GM12873 (cell line): ENCODE measurements at regions not wholly inside any gene's neighbourhood (a gene's known extent, or its start where the extent isn't known, plus 50 kb on each side); places are given as distances from the start of the nearest gene placed in this dataset.

ENCODE experiments used
- CTCF ChIP-seq: IDR thresholded peaks from 2 replicates; pipeline ENCODE4 v1.5.1; 2012; ENCODE audit warnings: low read depth, mild to moderate bottlenecking, moderate library complexity, low read length, control low read depth; ENCODE audit not compliant: insufficient read depth; ENCODE audit errors: missing control alignments

- no peak for TF ChIP-seq CTCF
Observed at GRCh38 chr4:156481845-156482244, 489.8 kb downstream of the PDGFC start.

GRCh38 chr4:156477636-156478035, 494.0 kb downstream of the PDGFC start:
- TF ChIP-seq CTCF: no peak

- TF ChIP-seq CTCF: no peak
Observed at GRCh38 chr4:156476359-156476758, 495.2 kb downstream of the PDGFC start.

DNA sequence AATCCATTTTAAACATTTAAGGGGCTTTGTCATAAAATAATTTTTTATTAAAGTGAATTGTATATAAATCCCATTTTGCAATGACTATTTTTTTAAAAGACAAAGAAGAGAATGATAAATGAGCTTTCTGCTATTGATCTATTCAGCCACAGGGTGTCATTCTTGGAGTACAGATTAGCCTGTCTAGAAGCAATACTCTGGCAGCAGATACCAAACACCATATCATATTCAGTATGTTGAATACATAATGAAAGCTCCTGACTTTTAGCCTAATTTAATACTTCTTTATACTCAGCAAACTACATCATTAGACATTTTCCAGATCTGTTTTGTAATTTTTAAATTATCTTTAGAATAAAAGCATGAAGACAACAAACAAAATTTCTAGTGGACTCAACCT, 496.3 kb downstream of the PDGFC start:
- TF ChIP-seq CTCF: no peak

DNA sequence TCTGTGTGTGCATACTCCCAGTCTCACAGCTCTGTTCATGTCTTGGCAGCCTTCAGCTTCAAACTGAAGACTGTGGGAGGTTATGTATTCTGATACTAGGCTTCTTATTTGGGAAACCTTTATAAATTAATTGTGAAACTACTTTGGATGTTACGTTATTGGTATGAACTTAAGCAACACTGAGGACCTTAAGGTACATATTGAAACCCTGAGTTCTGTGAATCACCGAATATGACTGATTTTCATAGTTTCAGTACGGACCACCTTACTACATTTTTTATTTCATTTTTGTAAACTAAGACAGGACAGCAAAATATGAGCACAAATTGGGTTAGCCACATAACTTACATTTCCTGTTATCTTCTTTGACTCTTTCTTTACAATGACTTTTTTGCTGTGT, 498.4 kb downstream of the PDGFC start:
- TF ChIP-seq CTCF: no peak

DNA sequence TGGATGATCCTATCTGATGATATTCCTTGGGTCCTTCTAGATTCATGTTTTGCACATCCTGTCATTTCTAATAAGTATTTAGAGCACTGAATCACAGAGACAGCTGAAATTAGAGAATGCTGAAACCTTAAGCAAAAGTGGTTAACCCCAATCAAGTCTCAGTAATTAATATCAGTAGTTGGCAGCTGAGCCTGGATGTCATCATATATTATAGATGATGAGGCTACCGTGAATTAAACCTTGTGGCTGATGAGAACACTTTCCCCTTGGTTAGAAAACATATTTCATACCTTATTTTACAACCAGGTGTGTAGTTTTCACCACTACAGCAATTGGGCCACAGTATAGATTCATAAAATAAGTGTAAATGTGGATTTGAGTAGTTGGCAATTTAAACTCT, 499.0 kb downstream of the PDGFC start:
- no peak for TF ChIP-seq CTCF

DNA sequence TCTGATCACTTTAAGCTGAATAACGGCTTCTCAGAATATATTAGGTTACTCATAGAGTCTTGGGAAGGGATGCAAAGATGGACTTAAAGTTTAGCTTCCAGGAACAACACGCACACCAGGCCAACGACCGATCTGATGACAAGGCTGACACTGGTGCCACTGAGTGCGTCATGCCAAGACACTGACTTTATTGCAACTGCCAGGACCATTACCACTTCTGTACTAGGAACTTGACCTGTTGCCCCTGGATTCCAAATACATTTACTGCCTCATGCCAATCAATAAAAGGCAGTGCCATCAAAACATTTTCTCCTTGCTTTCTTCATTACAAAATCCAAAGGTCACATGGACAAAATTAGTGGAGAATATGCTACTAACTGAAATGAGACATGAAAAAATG, 505.9 kb upstream of the CTSO start:
- TF ChIP-seq CTCF: no peak

GRCh38 chr4:156456830-156457229, 503.2 kb upstream of the CTSO start:
- TF ChIP-seq CTCF: no peak
